K562 (cell line): ENCODE measurements at regions not wholly inside any gene's neighbourhood (a gene's known extent, or its start where the extent isn't known, plus 50 kb on each side); places are given as distances from the start of the nearest gene placed in this dataset.

Experiments
- ATAC-seq: fragments of 200-7000 bp; cut with Tn5 transposase; 3 replicates; pipeline ENCODE4 v1.9.1; 2020; ENCODE audit warnings: moderate library complexity
- BruUV-seq: library from RNA; stranded (reverse); fragments of 400-500 nt; replicated peaks from 2 replicates; lab custom pipeline; 2021; lab: Mats Ljungman, UMichigan
- CTCF ChIA-PET: fragments of 300-600 bp; formaldehyde crosslinking; extraction: SDS; loops from one replicate; lab custom pipeline; 2021; ENCODE audit warnings: low intra/inter-chr PET ratio; lab: Yijun Ruan, JAX
- POLR2A ChIA-PET: fragments of 300-600, 350-650 bp; sonication (Branson Sonifier 250); formaldehyde crosslinking; extraction: SDS; loops from one replicate; lab custom pipeline; 2021; ENCODE audit warnings: antibody characterized with exemption, inconsistent platforms; lab: Yijun Ruan, JAX
- DNase-seq, 4 experiments: peaks; one replicate each; pipeline versions ENCODE4 v3.0.0 to v3.0.0-alpha.2; 2011 to 2018; ENCODE audit warnings: low spot score in 3 of 4, mixed read lengths in 3 of 4; ENCODE audit errors: extremely low read depth in 1 of 4
- FAIRE-seq: peaks from 2 replicates; lab custom pipeline; 2011; peaks lifted over from hg19 to GRCh38; lab: Jason Lieb, UNC
- H2AFZ ChIP-seq: 2 replicates; pipeline ENCODE4 v1.6.0; 2011; ENCODE audit warnings: low read depth, low read length, control low read depth, inconsistent platforms
- H3K27ac ChIP-seq: fragments of 200-600 bp; 3 replicates; pipeline ENCODE4 v1.8.0; 2011; ENCODE audit warnings: low read depth, mild to moderate bottlenecking, control low read depth, inconsistent platforms, low read length, moderate library complexity, mixed read lengths; ENCODE audit errors: extremely low read depth
- H3K27me3 ChIP-seq, 2 experiments: fragments of 300-600 bp in 1 of 2; 2 replicates in 1 of 2; 3 replicates in 1 of 2; pipeline versions ENCODE4 v1.6.0 to v1.8.0; 2011; ENCODE audit warnings: inconsistent platforms in 2 of 2, low read length in 2 of 2, mild to moderate bottlenecking in 1 of 2, mixed read lengths in 1 of 2, moderate library complexity in 1 of 2; ENCODE audit not compliant: control insufficient read depth in 2 of 2, insufficient read depth in 2 of 2
- H3K36me3 ChIP-seq: fragments of 300-600 bp; 3 replicates; pipeline ENCODE4 v1.8.0; 2011; ENCODE audit warnings: mild to moderate bottlenecking, low read length, inconsistent platforms; ENCODE audit not compliant: control insufficient read depth, insufficient read depth
- H3K4me1 ChIP-seq, 2 experiments: fragments of 200-600 bp in 1 of 2; replicated peaks in 1 of 2; 2 replicates in 1 of 2; 3 replicates in 1 of 2; pipeline versions ENCODE4 v1.5.1 to v1.8.0; 2011; ENCODE audit warnings: inconsistent platforms in 2 of 2, low read length in 2 of 2, mild to moderate bottlenecking in 1 of 2, mixed read lengths in 1 of 2, moderate library complexity in 1 of 2; ENCODE audit not compliant: control insufficient read depth in 2 of 2, insufficient read depth in 2 of 2
- H3K4me2 ChIP-seq: 2 replicates; pipeline ENCODE4 v1.6.1; 2011; ENCODE audit warnings: low read length, control low read depth, inconsistent platforms, mixed read lengths; ENCODE audit not compliant: insufficient read depth
- H3K4me3 ChIP-seq: fragments of 200-600 bp; sonication (generic), shearing (Covaris generic); 2 replicates; pipeline ENCODE4 v1.5.1; 2016; ENCODE audit warnings: control low read depth, inconsistent platforms
- H3K79me2 ChIP-seq: fragments of 200-600 bp; 3 replicates; pipeline ENCODE4 v1.8.0; 2011; ENCODE audit warnings: low read length, inconsistent platforms; ENCODE audit not compliant: control insufficient read depth, insufficient read depth
- H3K9ac ChIP-seq, 2 experiments: 2 replicates each; pipeline versions ENCODE4 v1.6.0 to v1.6.1; 2011; ENCODE audit warnings: low read depth in 2 of 2, low read length in 2 of 2, control low read depth in 1 of 2, inconsistent platforms in 1 of 2, mild to moderate bottlenecking in 1 of 2, mixed read lengths in 1 of 2; ENCODE audit not compliant: insufficient read depth in 1 of 2
- H3K9me1 ChIP-seq: one replicate; pipeline ENCODE4 v1.6.0; 2011; ENCODE audit warnings: inconsistent platforms, mild to moderate bottlenecking, low read length, moderate library complexity; ENCODE audit not compliant: control insufficient read depth, insufficient read depth
- H3K9me3 ChIP-seq: replicated peaks from 2 replicates; pipeline ENCODE4 v1.5.1; 2011; ENCODE audit warnings: low read depth, low read length, inconsistent platforms; ENCODE audit not compliant: control insufficient read depth, insufficient read depth
- H4K20me1 ChIP-seq: replicated peaks from 2 replicates; pipeline ENCODE4 v1.6.1; 2011; ENCODE audit warnings: low read length, inconsistent platforms, mixed read lengths; ENCODE audit not compliant: control insufficient read depth, insufficient read depth
- CBX8 ChIP-seq: fragments of 200-600 bp; sonication (generic); IDR thresholded peaks from 2 replicates; pipeline ENCODE4 v1.6.1; 2012; ENCODE audit warnings: borderline replicate concordance, mixed run types, low read depth, mild to moderate bottlenecking, moderate library complexity, mixed read lengths, low read length, control low read depth, inconsistent platforms; ENCODE audit not compliant: poor library complexity, severe bottlenecking; ENCODE audit errors: extremely low read depth
- CEBPG ChIP-seq, 3 experiments: fragments of 200-800 bp in 1 of 3; sonication (Bioruptor generic) in 1 of 3; sonication (generic) in 1 of 3; formaldehyde crosslinking in 1 of 3; IDR thresholded peaks in 2 of 3; conservative IDR thresholded peaks in 1 of 3; 2 replicates each; pipeline versions ENCODE4 v1.6.1 to v1.8.0; 2016 to 2022; ENCODE audit warnings: missing compliant biosample characterization in 2 of 3, missing genetic modification characterization in 2 of 3, mild to moderate bottlenecking in 1 of 3, missing genetic modification reagents in 1 of 3
- CHD1 ChIP-seq: fragments of 200-600 bp; sonication (generic); IDR thresholded peaks from one replicate; pipeline ENCODE4 v1.6.1; 2012; ENCODE audit warnings: mild to moderate bottlenecking, moderate library complexity, low read length, inconsistent platforms
- DNMT1 ChIP-seq: fragments of 450-650 bp; IDR thresholded peaks from 2 replicates; pipeline ENCODE4 v1.6.1; 2016; ENCODE audit warnings: antibody characterized with exemption, mild to moderate bottlenecking
- KHSRP ChIP-seq: fragments of 450-650 bp; IDR thresholded peaks from 2 replicates; pipeline ENCODE4 v1.6.1; 2017
- MAFK ChIP-seq: IDR thresholded peaks from 2 replicates; pipeline ENCODE4 v1.6.1; 2011; ENCODE audit warnings: low read length, improper control_type of control experiment
- POLR2AphosphoS2 ChIP-seq: IDR thresholded peaks from 2 replicates; pipeline ENCODE4 v1.6.1; 2012; ENCODE audit warnings: low read length, improper control_type of control experiment
- SMAD3 ChIP-seq: fragments of 450-650 bp; formaldehyde crosslinking; conservative IDR thresholded peaks from 2 replicates; pipeline ENCODE4 v1.4.0; 2020; ENCODE audit warnings: mild to moderate bottlenecking
- TAF7 ChIP-seq: fragments of 450-650 bp; IDR thresholded peaks from 2 replicates; pipeline ENCODE4 v1.6.1; 2016; ENCODE audit warnings: missing genetic modification characterization, missing compliant biosample characterization
- XRCC4 ChIP-seq: IDR thresholded peaks from one replicate; pipeline ENCODE4 v1.6.1; 2011; ENCODE audit not compliant: insufficient read depth, insufficient read length; ENCODE audit errors: extremely low read depth
- ZNF263 ChIP-seq: sonication (generic); formaldehyde crosslinking; IDR thresholded peaks from 2 replicates; pipeline ENCODE4 v1.8.0; 2022; ENCODE audit warnings: mild to moderate bottlenecking, missing genetic modification reagents, borderline replicate concordance
- ZNF518B ChIP-seq: fragments of 250-450 bp; sonication (Bioruptor Pico); IDR thresholded peaks from 2 replicates; pipeline ENCODE4 v1.5.0; 2021; ENCODE audit warnings: mild to moderate bottlenecking, moderate library complexity
- ZNF699 ChIP-seq: fragments of 250-450 bp; sonication (Bioruptor Pico); IDR thresholded peaks from 2 replicates; pipeline ENCODE4 v1.8.0; 2021; ENCODE audit warnings: mild to moderate bottlenecking, moderate library complexity; ENCODE audit not compliant: insufficient replicate concordance
- WGBS: fragments of 100-300 bp; shearing (Covaris generic); methylation state at CpG from one replicate; pipeline ENCODE4 v1.1.6; 2016; ENCODE audit warnings: low coverage, mixed read lengths; ENCODE audit not compliant: insufficient coverage; ENCODE audit errors: missing lambda C conversion rate; 5-methylcytosine and 5-hydroxymethylcytosine counted together
- in situ Hi-C: fragments of 300-500 bp; cut with MboI; formaldehyde crosslinking; loops from 4 replicates; pipeline ENCODE4 v1.15.0; 2018; ENCODE audit warnings: inconsistent platforms, mixed read lengths
- intact Hi-C: fragments of 100-400 bp; cut with micrococcal nuclease; formaldehyde crosslinking; loops from 2 replicates; pipeline ENCODE4 v1.14.2; 2022
- TF ChIP-seq, protein P1 (sequence below): fragments of 450-650 bp; IDR thresholded peaks from 2 replicates; pipeline ENCODE4 v1.6.1; 2014; ENCODE audit warnings: low read depth, mild to moderate bottlenecking, moderate library complexity, borderline replicate concordance
- TF ChIP-seq, protein P2 (sequence below), 2 experiments: fragments of 450-650 bp in 1 of 2; IDR thresholded peaks; 2 replicates each; pipeline ENCODE4 v1.6.1; 2011 to 2017; ENCODE audit warnings: low read depth in 2 of 2, antibody characterized with exemption in 1 of 2, borderline replicate concordance in 1 of 2, low read length in 1 of 2, mild to moderate bottlenecking in 1 of 2, mixed read lengths in 1 of 2; ENCODE audit not compliant: control insufficient read depth in 1 of 2

GRCh38 chr2:150598383-150598782, 110.9 kb upstream of the RND3 start:
- Histone ChIP-seq H3K4me2 (no peak overlapping the region), H3K4me1 (no peaks in the 10 kb centered on the region), H4K20me1 (no peaks in the 10 kb centered on the region), H3K79me2 (no peaks in the 10 kb centered on the region), H3K9ac (no peak overlapping the region), H3K27ac (no peak overlapping the region), H3K4me3 (no peak overlapping the region), H3K9me3 (no peaks in the 10 kb centered on the region; the same call in 1 of the 2 replicates), H3K36me3 (no peaks in the 10 kb centered on the region), H3K27me3 (no peaks in the 10 kb centered on the region), H3K9me1 (no peaks in the 10 kb centered on the region), H2AFZ (no peak overlapping the region)
- WGBS = 0% methylated on average over 2 of the region's 2 CpGs
- ChIA-PET CTCF (no interaction called here), POLR2A (no interaction called here)
- DNase-seq = no peak
- intact Hi-C loops = no loop called here
- no peak for ATAC-seq
- in situ Hi-C loops = no loop called here
- no peak for FAIRE-seq
- BruUV-seq = no TSS peak
- no peak for TF ChIP-seq SMAD3 (CRISPR knock-in tag)
- TF ChIP-seq, protein P1, sequence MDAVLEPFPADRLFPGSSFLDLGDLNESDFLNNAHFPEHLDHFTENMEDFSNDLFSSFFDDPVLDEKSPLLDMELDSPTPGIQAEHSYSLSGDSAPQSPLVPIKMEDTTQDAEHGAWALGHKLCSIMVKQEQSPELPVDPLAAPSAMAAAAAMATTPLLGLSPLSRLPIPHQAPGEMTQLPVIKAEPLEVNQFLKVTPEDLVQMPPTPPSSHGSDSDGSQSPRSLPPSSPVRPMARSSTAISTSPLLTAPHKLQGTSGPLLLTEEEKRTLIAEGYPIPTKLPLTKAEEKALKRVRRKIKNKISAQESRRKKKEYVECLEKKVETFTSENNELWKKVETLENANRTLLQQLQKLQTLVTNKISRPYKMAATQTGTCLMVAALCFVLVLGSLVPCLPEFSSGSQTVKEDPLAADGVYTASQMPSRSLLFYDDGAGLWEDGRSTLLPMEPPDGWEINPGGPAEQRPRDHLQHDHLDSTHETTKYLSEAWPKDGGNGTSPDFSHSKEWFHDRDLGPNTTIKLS = no peak
- no peak for TF ChIP-seq CBX8
- TF ChIP-seq CEBPG (CRISPR knock-in tag; IDR thresholded peaks at IDR 0.05) = no peak
- TF ChIP-seq CEBPG (tag; conservative IDR thresholded peaks at IDR 0.05 in 1 of 2, IDR thresholded peaks at IDR 0.05 in 1 of 2) = no peak
- TF ChIP-seq CHD1 = no peak
- no peak for TF ChIP-seq ZNF699 (CRISPR knock-in tag)
- TF ChIP-seq ZNF518B = no peak
- TF ChIP-seq, protein P2, sequence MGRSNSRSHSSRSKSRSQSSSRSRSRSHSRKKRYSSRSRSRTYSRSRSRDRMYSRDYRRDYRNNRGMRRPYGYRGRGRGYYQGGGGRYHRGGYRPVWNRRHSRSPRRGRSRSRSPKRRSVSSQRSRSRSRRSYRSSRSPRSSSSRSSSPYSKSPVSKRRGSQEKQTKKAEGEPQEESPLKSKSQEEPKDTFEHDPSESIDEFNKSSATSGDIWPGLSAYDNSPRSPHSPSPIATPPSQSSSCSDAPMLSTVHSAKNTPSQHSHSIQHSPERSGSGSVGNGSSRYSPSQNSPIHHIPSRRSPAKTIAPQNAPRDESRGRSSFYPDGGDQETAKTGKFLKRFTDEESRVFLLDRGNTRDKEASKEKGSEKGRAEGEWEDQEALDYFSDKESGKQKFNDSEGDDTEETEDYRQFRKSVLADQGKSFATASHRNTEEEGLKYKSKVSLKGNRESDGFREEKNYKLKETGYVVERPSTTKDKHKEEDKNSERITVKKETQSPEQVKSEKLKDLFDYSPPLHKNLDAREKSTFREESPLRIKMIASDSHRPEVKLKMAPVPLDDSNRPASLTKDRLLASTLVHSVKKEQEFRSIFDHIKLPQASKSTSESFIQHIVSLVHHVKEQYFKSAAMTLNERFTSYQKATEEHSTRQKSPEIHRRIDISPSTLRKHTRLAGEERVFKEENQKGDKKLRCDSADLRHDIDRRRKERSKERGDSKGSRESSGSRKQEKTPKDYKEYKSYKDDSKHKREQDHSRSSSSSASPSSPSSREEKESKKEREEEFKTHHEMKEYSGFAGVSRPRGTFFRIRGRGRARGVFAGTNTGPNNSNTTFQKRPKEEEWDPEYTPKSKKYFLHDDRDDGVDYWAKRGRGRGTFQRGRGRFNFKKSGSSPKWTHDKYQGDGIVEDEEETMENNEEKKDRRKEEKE (IDR thresholded peaks at IDR 0.05; ENCODE audit: borderline replicate concordance in 1 of 2, control insufficient read depth in 1 of 2, low read depth in 2 of 2, low read length in 1 of 2) = no peak
- TF ChIP-seq KHSRP = no peak
- TF ChIP-seq DNMT1 = no peak
- TF ChIP-seq MAFK = no peak
- no peak for TF ChIP-seq POLR2AphosphoS2
- TF ChIP-seq XRCC4 = no peak
- TF ChIP-seq TAF7 (tag) = no peak
- no peak for TF ChIP-seq ZNF263 (CRISPR knock-in tag)
